Activated T-cell treated with anti-CD3 and anti-CD28 coated beads, Interleukin-2, amount 50 U/mL, for 72 hours (primary cell): ENCODE measurements at regions not wholly inside any gene's neighbourhood (a gene's known extent, or its start where the extent isn't known, plus 50 kb on each side); places are given as distances from the start of the nearest gene placed in this dataset.
A peak's percentile ranks its signal among the peaks of the same experiment; 100 is the strongest.
"Not testable (repeated sequence)": the region's sequence is repeated elsewhere in the genome, so short reads cannot be mapped to it uniquely, and the experiment has no call there.

Experiments
- ATAC-seq, 2 donors: fragments of 150-1000 bp; cut with Tn5 transposase; replicated peaks in 1 of 2; 2 replicates each; pipeline ENCODE4 v1.10.0; 2021; ENCODE audit warnings: moderate library complexity in 2 of 2, mild to moderate bottlenecking in 1 of 2
- DNase-seq, 2 donors: peaks; one replicate each; pipeline ENCODE4 v3.0.0; 2021 to 2022; ENCODE audit warnings: mixed read lengths in 1 of 2
- H3K27ac Mint-ChIP-seq: one replicate; pipeline ENCODE4 v1.8.0; 2022; ENCODE audit warnings: mild to moderate bottlenecking, moderate library complexity, mixed read lengths
- H3K27me3 Mint-ChIP-seq: one replicate; pipeline ENCODE4 v1.8.0; 2022; ENCODE audit warnings: low read depth, mixed read lengths
- H3K36me3 Mint-ChIP-seq, 2 donors: one replicate each; pipeline ENCODE4 v1.8.0; 2022; ENCODE audit warnings: mixed read lengths in 2 of 2, mild to moderate bottlenecking in 1 of 2; ENCODE audit not compliant: insufficient read depth in 2 of 2
- H3K4me1 Mint-ChIP-seq: one replicate; pipeline ENCODE4 v1.8.0; 2022; ENCODE audit warnings: low read depth, mixed read lengths
- H3K4me3 Mint-ChIP-seq, 2 donors: one replicate each; pipeline ENCODE4 v1.8.0; 2022; ENCODE audit warnings: mild to moderate bottlenecking in 2 of 2, mixed read lengths in 2 of 2, moderate library complexity in 2 of 2
- H3K9me3 Mint-ChIP-seq, 2 donors: one replicate each; pipeline ENCODE4 v1.8.0; 2022; ENCODE audit warnings: mixed read lengths in 2 of 2

DNA sequence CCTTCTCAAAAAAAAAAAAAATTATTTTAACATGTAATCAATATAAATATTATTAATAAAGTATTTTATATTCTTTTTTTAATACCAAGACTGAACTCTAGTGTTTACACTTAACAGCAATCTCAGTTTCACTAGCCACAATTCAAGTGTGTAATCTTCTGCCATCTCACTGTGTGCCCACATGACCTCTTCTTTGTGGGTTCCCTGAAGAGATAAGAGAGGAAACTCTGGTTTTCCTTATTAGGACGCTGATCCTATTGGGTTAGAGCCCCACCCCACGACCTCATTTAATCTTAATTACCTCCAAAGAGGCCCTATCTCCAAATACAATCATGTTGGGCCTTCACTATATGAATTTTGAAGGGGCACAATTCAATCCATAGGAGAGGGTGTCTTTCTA, 177.6 kb downstream of the STK31 start:
- DNase-seq (no peak), ATAC-seq (no peak)
- Mint-ChIP-seq H3K27ac (no peak overlapping the region), H3K4me3 (no peak overlapping the region), H3K36me3 (no peaks in the 10 kb centered on the region), H3K27me3 (peaks cover 23% of the 10 kb centered on the region), H3K4me1 (peaks cover under 1% of the 10 kb centered on the region), H3K9me3 (peaks cover 2 to 3% of the 10 kb centered on the region in 2 donors)

DNA sequence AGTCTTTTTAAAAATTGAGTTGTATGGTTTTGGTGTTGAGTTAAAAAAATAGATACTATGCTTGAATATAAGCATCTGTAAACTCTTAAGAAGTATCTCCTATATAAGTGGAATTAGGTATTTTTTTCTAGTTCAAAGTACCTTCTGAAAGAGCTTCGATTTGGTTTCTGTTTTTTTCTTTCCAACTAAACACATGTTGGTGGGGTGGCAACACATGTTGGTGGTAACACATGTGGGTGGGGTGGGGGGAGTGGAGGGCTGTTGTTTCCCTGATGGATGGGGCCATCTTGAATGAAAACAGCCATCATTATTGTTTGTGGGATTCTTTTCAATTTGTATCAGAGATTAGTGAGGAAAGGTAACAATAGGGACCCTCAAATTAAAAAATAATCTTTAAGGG, 178.9 kb downstream of the STK31 start:
- no peak overlapping the region for H3K4me3 Mint-ChIP-seq
- peaks cover 2 to 3% of the 10 kb centered on the region in 2 donors for H3K9me3 Mint-ChIP-seq
- ATAC-seq (no peak), DNase-seq (no peak)
- H3K4me1 Mint-ChIP-seq = peaks cover 13% of the 10 kb centered on the region
- H3K36me3 Mint-ChIP-seq = no peaks in the 10 kb centered on the region
- H3K27me3 Mint-ChIP-seq = peaks cover 36% of the 10 kb centered on the region
- H3K27ac Mint-ChIP-seq = no peak overlapping the region

DNA sequence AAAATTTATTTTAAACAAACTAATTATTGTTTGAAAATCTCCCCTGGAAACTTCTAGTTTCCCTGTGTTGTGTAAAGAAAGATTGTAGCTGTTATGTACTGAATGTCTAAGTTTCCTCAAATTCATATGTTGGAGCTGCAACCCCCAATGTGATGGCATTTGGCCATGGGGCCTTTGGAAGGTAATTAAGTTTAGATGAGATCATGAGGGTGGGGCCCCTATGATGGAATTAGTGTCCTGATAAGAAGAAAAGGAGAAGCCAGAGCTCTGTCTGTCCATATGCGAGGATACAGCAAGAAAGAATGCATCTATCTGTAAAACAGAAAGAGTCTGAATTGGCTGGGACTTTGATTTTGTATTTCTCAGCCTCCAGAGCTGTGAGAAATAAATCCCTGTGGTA, 179.5 kb downstream of the STK31 start:
- ATAC-seq (no peak), DNase-seq (no peak)
- peaks cover 19% of the 10 kb centered on the region for H3K4me1 Mint-ChIP-seq
- H3K27ac Mint-ChIP-seq = no peak overlapping the region
- H3K4me3 Mint-ChIP-seq = no peak overlapping the region
- peaks cover 2 to 3% of the 10 kb centered on the region in 2 donors for H3K9me3 Mint-ChIP-seq
- H3K36me3 Mint-ChIP-seq = no peaks in the 10 kb centered on the region
- peaks cover 38% of the 10 kb centered on the region for H3K27me3 Mint-ChIP-seq

DNA sequence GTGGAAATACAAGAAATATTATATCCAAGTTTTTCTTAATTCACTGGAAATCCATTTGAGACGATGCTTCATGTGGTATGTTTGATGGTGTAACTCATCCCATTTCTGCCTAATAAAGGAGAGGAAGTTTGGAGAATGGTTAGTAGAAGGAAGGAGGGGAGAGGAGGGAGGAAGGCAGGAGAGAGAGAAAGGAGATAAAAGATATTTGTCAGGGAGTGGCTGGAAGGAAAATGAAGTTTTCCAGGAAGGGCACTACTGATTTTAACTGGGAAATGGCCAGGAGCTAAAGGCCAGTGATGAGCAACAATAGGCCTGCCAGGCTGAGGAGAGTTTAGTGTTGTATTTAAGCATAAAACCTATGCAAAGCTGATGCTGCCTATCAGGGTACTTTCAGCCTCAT, 182.0 kb downstream of the STK31 start:
- Mint-ChIP-seq H3K4me1 (peaks cover 35% of the 10 kb centered on the region), H3K9me3 (peaks cover 2 to 3% of the 10 kb centered on the region in 2 donors), H3K36me3 (no peaks in the 10 kb centered on the region), H3K4me3 (no peak overlapping the region), H3K27ac (no peak overlapping the region), H3K27me3 (peaks cover 26% of the 10 kb centered on the region)
- ATAC-seq (no peak), DNase-seq (no peak)

DNA sequence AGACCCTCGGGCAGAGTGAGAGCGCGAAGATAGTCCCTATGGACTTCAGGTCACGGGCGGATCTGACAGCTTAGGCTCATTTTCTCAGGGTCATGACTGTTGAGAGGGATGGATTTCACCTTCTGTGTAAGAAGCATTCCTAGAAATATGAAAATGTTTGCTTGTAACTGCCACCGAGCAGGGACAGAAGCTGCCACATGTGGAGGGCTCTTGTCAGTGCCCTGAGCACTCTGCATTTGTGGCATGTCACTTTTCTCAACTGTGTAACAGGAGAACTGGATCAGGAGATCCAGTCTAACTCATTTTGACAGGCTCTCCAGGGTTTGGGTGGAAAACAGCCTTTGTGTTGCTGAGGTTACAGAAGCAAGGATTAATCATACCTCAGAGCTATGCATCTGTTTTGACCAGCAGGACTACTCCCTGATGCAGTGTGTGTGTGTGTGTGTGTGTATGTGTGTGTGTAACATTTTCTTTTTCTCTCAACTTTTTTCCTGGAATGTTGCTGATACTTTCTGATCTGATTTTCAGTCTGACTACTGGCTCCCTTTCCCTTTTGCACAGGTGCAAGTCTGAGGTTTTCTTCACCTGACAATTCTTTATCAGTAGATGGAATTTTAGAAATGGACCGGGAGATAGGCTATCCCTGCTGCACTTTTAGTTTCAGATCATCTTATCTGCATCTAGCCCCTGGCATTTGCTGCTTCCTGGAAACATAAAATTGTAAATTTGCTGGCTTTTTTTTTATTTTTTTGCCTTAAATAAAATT, 183.3 kb downstream of the STK31 start:
- Mint-ChIP-seq H3K36me3 (no peaks in the 10 kb centered on the region), H3K27me3 (peaks cover 26% of the 10 kb centered on the region), H3K9me3 (peaks cover 2 to 3% of the 10 kb centered on the region in 2 donors), H3K4me1 (peaks cover 35% of the 10 kb centered on the region), H3K4me3 (peak overlapping the region; percentile 17 to 27), H3K27ac (no peak overlapping the region)
- no peak for DNase-seq
- ATAC-seq = no peak

DNA sequence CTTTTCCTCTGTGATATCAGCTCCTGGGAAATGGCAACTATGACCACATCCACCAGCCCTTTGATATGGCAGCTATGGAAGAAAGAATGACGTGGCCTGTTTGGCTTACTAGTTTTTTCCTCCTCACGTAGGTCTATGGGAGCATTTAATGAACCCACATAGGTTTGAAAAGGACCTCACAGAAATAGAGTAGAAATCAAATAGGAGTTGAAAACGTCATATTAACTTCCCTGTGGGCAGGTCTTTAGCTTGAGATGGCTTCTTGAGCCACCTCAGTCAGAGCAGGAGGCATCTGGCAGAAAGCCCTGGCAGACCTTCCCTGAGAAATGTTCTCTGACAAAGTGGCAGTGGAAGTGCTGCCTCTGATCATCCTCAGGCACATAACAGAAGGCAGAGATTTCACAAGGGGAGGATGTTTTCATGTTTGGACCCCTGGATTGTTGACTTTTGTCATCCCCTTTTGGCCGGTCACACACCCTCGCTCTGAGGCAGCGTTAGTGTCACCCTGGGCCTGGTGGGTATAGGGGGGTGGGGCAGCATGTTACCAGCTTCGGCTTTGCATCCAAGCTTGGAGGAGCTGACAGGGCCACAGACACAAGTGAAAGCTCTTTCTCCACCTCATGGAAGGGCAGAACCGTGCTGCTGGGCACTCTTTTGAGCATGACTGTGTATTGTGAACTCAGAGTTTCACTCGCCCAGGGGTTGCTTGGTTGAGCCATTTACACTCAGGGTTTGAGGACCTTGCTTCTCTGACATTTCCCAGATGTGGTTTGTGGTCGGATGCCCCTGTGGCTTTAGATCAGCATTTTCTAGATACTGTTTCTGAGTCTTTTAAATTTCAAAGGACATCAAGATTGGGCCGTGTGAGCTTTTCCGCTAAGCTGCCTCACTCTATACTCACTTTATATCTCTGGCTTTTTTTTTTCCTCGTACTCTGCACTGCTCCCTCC, 184.2 kb downstream of the STK31 start:
- peaks cover 35% of the 10 kb centered on the region for H3K4me1 Mint-ChIP-seq
- ATAC-seq = peak; percentile 83 to 86
- peak overlapping the region; percentile 30 for H3K27ac Mint-ChIP-seq
- H3K27me3 Mint-ChIP-seq = peaks cover 26% of the 10 kb centered on the region
- peak; percentile 57 to 58 for DNase-seq
- peaks cover 2 to 3% of the 10 kb centered on the region in 2 donors for H3K9me3 Mint-ChIP-seq
- no peaks in the 10 kb centered on the region for H3K36me3 Mint-ChIP-seq
- peak overlapping the region; percentile 61 to 65 for H3K4me3 Mint-ChIP-seq

DNA sequence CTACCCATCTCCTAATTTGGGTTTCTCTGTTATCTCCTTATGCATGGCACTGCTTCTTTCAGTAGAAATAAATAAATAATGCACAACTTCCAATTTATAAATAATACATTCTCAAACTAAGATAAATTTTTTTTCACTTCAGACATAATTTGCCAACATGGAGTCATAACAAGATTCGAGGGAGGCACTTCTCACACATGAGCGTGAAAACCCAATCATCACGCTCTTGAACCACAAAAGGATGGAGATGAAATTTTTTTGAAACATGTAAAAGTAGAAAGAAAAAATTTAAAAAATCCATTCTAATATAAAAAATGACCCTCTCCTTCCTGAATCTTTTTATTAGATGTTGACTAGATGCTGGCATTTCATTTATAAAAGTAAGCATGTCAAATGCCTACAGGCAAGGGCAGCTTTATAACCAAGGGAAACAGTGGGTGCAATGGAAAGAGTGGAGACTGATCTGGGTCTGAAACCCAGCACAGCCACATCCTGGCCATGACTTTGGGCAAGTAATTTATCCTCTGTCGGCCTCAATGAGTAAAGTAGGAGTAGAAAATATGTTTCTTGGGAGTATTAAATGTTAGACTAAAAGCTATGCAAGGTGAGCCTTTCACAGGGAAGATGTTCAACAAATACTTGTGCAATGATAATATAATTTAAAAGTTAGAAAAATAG, 185.0 kb downstream of the STK31 start:
- Mint-ChIP-seq H3K36me3 (no peaks in the 10 kb centered on the region), H3K9me3 (peaks cover 0 to 2% of the 10 kb centered on the region in 2 donors), H3K4me1 (peaks cover 35% of the 10 kb centered on the region), H3K4me3 (peak overlapping the region; percentile 65 to 77), H3K27ac (no peak overlapping the region), H3K27me3 (peaks cover 19% of the 10 kb centered on the region)
- DNase-seq (no peak), ATAC-seq (peak; percentile 41 to 45)

DNA sequence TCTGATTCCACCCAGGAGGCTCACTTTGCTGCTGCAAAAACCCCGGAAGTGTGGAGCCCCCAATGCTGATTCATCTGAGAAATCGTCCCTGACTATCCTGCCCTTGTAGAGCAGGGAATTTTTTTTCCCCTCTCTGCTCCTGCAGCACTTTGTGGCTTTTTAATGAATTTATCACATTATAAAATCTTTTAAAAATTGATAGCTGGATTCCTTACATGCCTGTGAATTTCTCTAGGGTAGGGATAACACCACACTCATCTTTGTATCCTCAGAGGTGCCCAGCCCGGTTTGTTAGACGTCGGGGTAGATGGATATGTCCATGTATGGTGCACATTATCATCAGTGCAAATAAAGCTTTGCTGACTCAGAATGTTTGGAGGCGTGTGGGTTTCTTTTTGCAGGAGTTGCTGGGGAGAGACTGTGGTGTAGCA, 185.7 kb downstream of the STK31 start:
- ATAC-seq (no peak), DNase-seq (no peak)
- H3K36me3 Mint-ChIP-seq = no peaks in the 10 kb centered on the region
- peak overlapping the region; percentile 65 to 77 for H3K4me3 Mint-ChIP-seq
- no peaks in the 10 kb centered on the region for H3K9me3 Mint-ChIP-seq
- H3K27ac Mint-ChIP-seq = no peak overlapping the region
- H3K4me1 Mint-ChIP-seq = peaks cover 35% of the 10 kb centered on the region
- peaks cover 16% of the 10 kb centered on the region for H3K27me3 Mint-ChIP-seq

DNA sequence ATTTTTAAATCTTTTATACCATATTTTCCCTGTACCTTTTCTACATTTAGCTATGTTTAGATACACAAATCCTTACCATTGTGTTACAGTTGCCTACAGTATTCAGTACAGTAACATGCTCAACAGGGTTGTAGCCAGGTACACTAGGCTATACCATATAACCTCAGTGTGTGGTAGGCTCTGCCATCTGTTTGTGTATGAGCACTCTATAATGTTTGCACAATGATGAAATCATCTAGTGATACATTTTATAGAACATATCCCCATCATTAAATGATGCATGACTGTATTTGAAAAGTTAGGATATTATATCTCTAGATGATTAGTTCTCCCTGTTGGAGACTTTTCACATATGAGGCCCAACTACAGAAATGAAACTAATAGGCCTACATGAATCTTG, 188.6 kb downstream of the STK31 start:
- H3K4me3 Mint-ChIP-seq = no peak overlapping the region
- DNase-seq = no peak
- ATAC-seq = no peak
- H3K4me1 Mint-ChIP-seq = peaks cover 25% of the 10 kb centered on the region
- H3K27me3 Mint-ChIP-seq = peaks cover 12% of the 10 kb centered on the region
- no peaks in the 10 kb centered on the region for H3K9me3 Mint-ChIP-seq
- H3K36me3 Mint-ChIP-seq = no peaks in the 10 kb centered on the region
- H3K27ac Mint-ChIP-seq = no peak overlapping the region

DNA sequence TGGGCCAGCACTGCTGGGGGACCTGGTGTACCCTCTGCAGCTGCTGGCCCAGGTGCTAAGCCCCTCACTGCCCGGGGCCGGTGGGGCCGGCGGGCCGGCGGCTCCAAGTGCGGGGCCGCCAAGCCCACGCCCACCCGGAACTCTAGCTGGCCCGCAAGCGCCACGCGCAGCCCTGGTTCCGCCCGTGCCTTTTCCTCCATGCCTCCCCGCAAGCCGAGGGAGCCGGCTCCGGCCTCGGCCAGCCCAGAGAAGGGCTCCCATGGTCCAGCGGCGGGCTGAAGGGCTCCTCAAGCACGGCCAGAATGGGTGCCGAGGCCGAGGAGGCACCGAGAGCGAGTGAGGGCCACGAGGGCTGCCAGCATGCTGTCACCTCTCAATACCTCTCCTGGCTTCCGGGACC, 194.9 kb downstream of the STK31 start:
- H3K4me3 Mint-ChIP-seq, DNase-seq, H3K36me3 Mint-ChIP-seq, H3K9me3 Mint-ChIP-seq, H3K4me1 Mint-ChIP-seq, H3K27ac Mint-ChIP-seq, ATAC-seq: not testable (repeated sequence)
- H3K27me3 Mint-ChIP-seq = peaks cover 36% of the 10 kb centered on the region

DNA sequence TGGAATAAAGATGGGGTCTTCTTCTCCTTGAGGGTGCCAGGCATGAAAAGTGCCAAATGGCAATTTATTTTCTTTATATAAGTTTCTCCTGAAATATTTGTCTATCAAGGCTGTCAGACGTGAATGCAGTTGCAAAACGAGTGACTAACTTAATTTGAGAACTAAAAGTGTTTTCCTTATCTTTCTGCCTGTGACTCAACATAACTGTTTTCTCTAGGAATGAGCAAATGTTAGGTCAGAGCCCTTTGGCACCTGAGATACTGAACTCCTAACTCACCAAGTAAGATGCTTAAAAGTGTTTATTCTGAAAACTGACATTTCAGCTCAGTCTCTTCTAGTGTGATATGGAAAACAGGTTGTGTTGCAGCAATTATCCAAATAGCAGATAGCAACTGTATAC, 197.0 kb downstream of the STK31 start:
- ATAC-seq = no peak
- DNase-seq = no peak
- no peaks in the 10 kb centered on the region for H3K36me3 Mint-ChIP-seq
- peaks cover 36% of the 10 kb centered on the region for H3K27me3 Mint-ChIP-seq
- H3K4me1 Mint-ChIP-seq = no peaks in the 10 kb centered on the region
- H3K9me3 Mint-ChIP-seq = no peaks in the 10 kb centered on the region
- no peak overlapping the region for H3K27ac Mint-ChIP-seq
- no peak overlapping the region for H3K4me3 Mint-ChIP-seq

DNA sequence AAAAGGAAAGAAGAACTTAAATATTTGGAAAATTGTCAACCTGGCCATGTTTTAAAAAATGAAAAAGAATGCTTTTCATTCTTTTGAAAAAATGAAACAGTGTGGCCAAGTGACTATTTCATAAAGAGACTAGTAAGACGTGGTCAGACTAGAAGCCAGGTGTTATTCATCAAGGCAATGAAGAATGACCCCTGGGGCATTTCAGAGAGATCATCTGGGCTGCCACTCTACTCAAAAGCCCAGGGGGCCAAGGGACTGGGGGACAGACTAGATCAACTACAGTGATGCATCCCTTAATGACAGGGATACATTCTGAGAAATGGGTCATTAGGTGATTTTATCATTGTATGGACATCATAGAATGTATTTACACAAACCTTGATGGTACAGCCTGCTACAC, 199.4 kb downstream of the STK31 start:
- H3K27me3 Mint-ChIP-seq = peaks cover 22% of the 10 kb centered on the region
- DNase-seq (no peak), ATAC-seq (no peak)
- H3K36me3 Mint-ChIP-seq = no peaks in the 10 kb centered on the region
- no peak overlapping the region for H3K27ac Mint-ChIP-seq
- H3K9me3 Mint-ChIP-seq = peaks cover 3 to 5% of the 10 kb centered on the region in 2 donors
- no peak overlapping the region for H3K4me3 Mint-ChIP-seq
- no peaks in the 10 kb centered on the region for H3K4me1 Mint-ChIP-seq

DNA sequence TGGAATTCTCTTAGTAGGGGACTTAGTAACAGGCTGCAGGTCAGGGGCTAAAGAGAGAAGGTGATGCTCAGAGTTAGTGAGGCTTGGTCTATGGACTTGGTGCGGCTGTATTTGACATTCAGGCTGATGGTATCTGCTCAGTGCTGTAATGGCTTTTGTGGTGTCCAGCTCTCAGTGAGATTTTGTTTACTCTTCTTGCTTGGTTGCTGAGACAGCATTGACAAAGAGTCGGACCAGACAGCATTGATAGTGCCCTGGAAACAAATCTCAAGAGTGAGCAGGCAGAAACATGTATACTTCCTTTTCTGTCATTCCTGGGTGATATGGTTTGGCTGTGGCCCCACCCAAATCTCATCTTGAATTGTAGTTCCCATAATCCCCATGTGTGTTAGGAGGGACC, 202.0 kb downstream of the STK31 start:
- H3K36me3 Mint-ChIP-seq = no peaks in the 10 kb centered on the region
- ATAC-seq = no peak

More for the DNA sequence above, 202.0 kb downstream of the STK31 start:
- Mint-ChIP-seq H3K27me3 (peaks cover 26% of the 10 kb centered on the region), H3K9me3 (peaks cover 3 to 5% of the 10 kb centered on the region in 2 donors), H3K4me3 (no peak overlapping the region), H3K27ac (no peak overlapping the region), H3K4me1 (no peaks in the 10 kb centered on the region)
- DNase-seq = no peak
